ENCODE measurements at regions not wholly inside any gene's neighbourhood (a gene's known extent, or its start where the extent isn't known, plus 50 kb on each side); places are given as distances from the start of the nearest gene placed in this dataset.

- no peak for DNase-seq
These were observed 55.2 kb upstream of the IL12B start for GRCh38 chr5:159385536-159385935.

- DNase-seq, result no peak
These were observed 55.9 kb upstream of the IL12B start for GRCh38 chr5:159386028-159386711.

GRCh38 chr5:159392871-159393270 lies 62.6 kb upstream of the IL12B start:
- no peak for DNase-seq

GRCh38 chr5:159393854-159394274 lies 63.6 kb upstream of the IL12B start:
- DNase-seq, result no peak

GRCh38 chr5:159395202-159395601 lies 64.9 kb upstream of the IL12B start:
- no peak for DNase-seq

- no peak for DNase-seq
These were observed 68.6 kb upstream of the IL12B start for GRCh38 chr5:159398936-159399335.

- no peak for DNase-seq
These were observed 70.2 kb upstream of the IL12B start for GRCh38 chr5:159400476-159400875.

GRCh38 chr5:159402311-159402710 lies 72.0 kb upstream of the IL12B start:
- no peak for DNase-seq

- DNase-seq, result no peak
These were observed 72.6 kb upstream of the IL12B start for GRCh38 chr5:159402856-159403255.

GRCh38 chr5:159403906-159404681 lies 73.8 kb upstream of the IL12B start:
- DNase-seq, result no peak

- peak in 1 of 2 donors; percentile 29 for DNase-seq
These were observed 75.3 kb upstream of the IL12B start for GRCh38 chr5:159405611-159406031.

GRCh38 chr5:159406571-159406970 lies 76.3 kb upstream of the IL12B start:
- DNase-seq, result no peak

GRCh38 chr5:159409801-159410200 lies 79.5 kb upstream of the IL12B start:
- peak in 1 of 2 donors; percentile 43 for DNase-seq

- no peak for DNase-seq
These were observed 80.2 kb upstream of the IL12B start for GRCh38 chr5:159410480-159410879.

- DNase-seq, result no peak
These were observed 80.8 kb upstream of the IL12B start for GRCh38 chr5:159411115-159411514.

GRCh38 chr5:159412284-159413046 lies 82.2 kb upstream of the IL12B start:
- DNase-seq, result peak; percentile 58 to 63

- no peak for DNase-seq
These were observed 83.7 kb upstream of the IL12B start for GRCh38 chr5:159414021-159414420.

- DNase-seq, result no peak
These were observed 85.1 kb upstream of the IL12B start for GRCh38 chr5:159415301-159415937.

- no peak for DNase-seq
These were observed 86.2 kb upstream of the IL12B start for GRCh38 chr5:159416438-159416837.

- DNase-seq, result no peak
These were observed 86.9 kb upstream of the IL12B start for GRCh38 chr5:159417170-159417569.

GRCh38 chr5:159419576-159419975 lies 89.3 kb upstream of the IL12B start:
- no peak for DNase-seq

- no peak for DNase-seq
These were observed 90.7 kb upstream of the IL12B start for GRCh38 chr5:159420940-159421339.

- no peak for DNase-seq
These were observed 92.1 kb upstream of the IL12B start for GRCh38 chr5:159422361-159422760.

Data from bone marrow (tissue), 2 donors.